HEK293T (cell line): ENCODE measurements at regions not wholly inside any gene's neighbourhood (a gene's known extent, or its start where the extent isn't known, plus 50 kb on each side); places are given as distances from the start of the nearest gene placed in this dataset.

Experiments used
- CTCF ChIA-PET: fragments of 350-600 bp; formaldehyde crosslinking; extraction: SDS; loops from one replicate; lab custom pipeline; 2021; ENCODE audit warnings: antibody characterized with exemption, inconsistent platforms; lab: Yijun Ruan, JAX
- POLR2A ChIA-PET: fragments of 350-600 bp; formaldehyde crosslinking; extraction: SDS; loops from one replicate; lab custom pipeline; 2020; ENCODE audit warnings: antibody characterized with exemption, inconsistent platforms; lab: Yijun Ruan, JAX
- DNase-seq: peaks from one replicate; pipeline ENCODE4 v3.0.0; 2012; ENCODE audit warnings: mixed read lengths; ENCODE audit errors: extremely low spot score
- ARNT ChIP-seq: fragments of 450-650 bp; IDR thresholded peaks from 2 replicates; pipeline ENCODE4 v1.6.1; 2017; ENCODE audit warnings: mild to moderate bottlenecking
- BHLHE40 ChIP-seq: fragments of 450-650 bp; IDR thresholded peaks from 2 replicates; pipeline ENCODE4 v1.6.1; 2016; ENCODE audit warnings: mild to moderate bottlenecking, moderate library complexity, borderline replicate concordance
- CTBP1 ChIP-seq: fragments of 450-650 bp; IDR thresholded peaks from 2 replicates; pipeline ENCODE4 v1.6.1; 2016; ENCODE audit warnings: borderline replicate concordance
- ELF4 ChIP-seq: fragments of 450-650 bp; IDR thresholded peaks from 2 replicates; pipeline ENCODE4 v1.6.1; 2017; ENCODE audit warnings: antibody characterized with exemption
- FOXA1 ChIP-seq: fragments of 450-650 bp; IDR thresholded peaks from 2 replicates; pipeline ENCODE4 v1.6.1; 2016; ENCODE audit warnings: mild to moderate bottlenecking
- FOXK2 ChIP-seq: fragments of 450-650 bp; IDR thresholded peaks from 2 replicates; pipeline ENCODE4 v1.6.1; 2016; ENCODE audit warnings: mild to moderate bottlenecking
- FOXM1 ChIP-seq: fragments of 450-650 bp; IDR thresholded peaks from 2 replicates; pipeline ENCODE4 v1.6.1; 2017; ENCODE audit warnings: mild to moderate bottlenecking, borderline replicate concordance
- HDGF ChIP-seq: fragments of 450-650 bp; IDR thresholded peaks from 2 replicates; pipeline ENCODE4 v1.6.1; 2017; ENCODE audit warnings: antibody characterized with exemption, borderline replicate concordance
- L3MBTL2 ChIP-seq: fragments of 450-650 bp; conservative IDR thresholded peaks from 2 replicates; pipeline ENCODE4 v1.6.1; 2016; ENCODE audit warnings: mild to moderate bottlenecking
- LEF1 ChIP-seq: fragments of 450-650 bp; IDR thresholded peaks from 2 replicates; pipeline ENCODE4 v1.6.1; 2017; ENCODE audit warnings: mild to moderate bottlenecking, borderline replicate concordance
- NFRKB ChIP-seq: fragments of 450-650 bp; IDR thresholded peaks from 2 replicates; pipeline ENCODE4 v1.6.1; 2016; ENCODE audit warnings: mild to moderate bottlenecking, moderate library complexity
- PKNOX1 ChIP-seq: fragments of 450-650 bp; IDR thresholded peaks from 2 replicates; pipeline ENCODE4 v1.6.1; 2016
- SP1 ChIP-seq: fragments of 450-650 bp; IDR thresholded peaks from 2 replicates; pipeline ENCODE4 v1.6.1; 2017
- SUZ12 ChIP-seq: fragments of 450-650 bp; IDR thresholded peaks from 2 replicates; pipeline ENCODE4 v1.6.1; 2016; ENCODE audit warnings: mild to moderate bottlenecking
- TARDBP ChIP-seq: fragments of 450-650 bp; IDR thresholded peaks from 2 replicates; pipeline ENCODE4 v1.6.1; 2016
- ZNF384 ChIP-seq: fragments of 450-650 bp; IDR thresholded peaks from 2 replicates; pipeline ENCODE4 v1.6.1; 2016

DNA sequence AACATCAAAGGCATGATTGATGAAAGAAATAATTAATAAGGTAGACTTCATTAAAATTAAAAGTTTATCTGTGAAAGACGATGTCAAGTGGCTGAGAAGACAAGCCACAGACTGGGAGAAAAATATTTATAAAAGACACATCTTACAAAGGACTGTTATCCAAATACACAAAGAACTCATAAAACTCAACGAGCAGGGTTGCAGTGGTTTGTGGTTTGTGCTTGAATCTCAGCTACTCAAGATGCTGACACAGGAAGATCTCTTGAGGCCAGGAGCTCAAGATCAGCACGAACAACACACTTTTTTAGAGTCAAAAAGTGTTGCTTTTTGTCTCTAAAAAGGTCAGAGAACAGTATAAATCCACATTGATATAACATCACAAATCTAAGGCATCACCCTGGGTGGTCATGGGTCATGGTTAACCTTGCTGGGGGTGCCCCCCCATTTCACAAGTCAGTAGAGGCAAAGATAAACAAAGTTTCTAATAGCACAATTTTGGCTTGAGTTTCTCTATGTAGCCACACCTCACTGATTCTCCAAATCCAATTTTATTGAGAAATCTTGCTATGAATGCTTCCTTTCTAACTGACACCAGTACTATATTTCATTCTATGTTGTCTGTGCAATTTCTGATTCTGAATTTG, 342.9 kb upstream of the RPS23 start:
- POLR2A ChIA-PET: no interaction called here
- TF ChIP-seq CTBP1: no peak
- no peak for DNase-seq

GRCh38 chr5:82619097-82619496, 340.9 kb upstream of the RPS23 start:
- no peak for DNase-seq
- ChIA-PET CTCF (no interaction called here), POLR2A (no interaction called here)
- TF ChIP-seq FOXA1 (no peak), ZNF384 (no peak), PKNOX1 (no peak), L3MBTL2 (no peak), SUZ12 (no peak), TARDBP (no peak), SP1 (no peak), ARNT (no peak), FOXM1 (no peak), BHLHE40 (no peak), HDGF (no peak), NFRKB (no peak), FOXK2 (no peak), CTBP1 (no peak), LEF1 (no peak)

More for the DNA sequence above, 342.9 kb upstream of the RPS23 start:
- CTCF ChIA-PET: no interaction called here

DNA sequence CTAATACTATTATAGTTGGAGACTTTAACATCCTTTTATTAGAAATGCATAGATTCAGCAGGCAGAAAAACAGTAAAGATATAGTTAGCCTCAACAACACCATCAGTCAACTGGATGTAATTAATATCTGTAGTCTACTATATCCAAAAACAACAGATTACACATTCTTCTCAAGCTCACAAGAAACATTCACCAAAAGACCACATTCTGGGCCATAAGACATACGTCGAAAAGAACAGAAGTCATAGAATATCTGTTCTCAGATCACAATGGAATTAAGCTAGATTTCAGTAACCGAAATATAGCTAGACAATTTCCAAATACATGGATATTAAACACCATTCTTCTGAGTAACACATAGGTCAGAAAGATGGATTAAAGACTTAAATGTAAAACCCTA, 336.6 kb upstream of the RPS23 start:
- ChIA-PET CTCF (no interaction called here), POLR2A (no interaction called here)
- no peak for DNase-seq
- TF ChIP-seq BHLHE40: no peak
- TF ChIP-seq TARDBP: no peak
- TF ChIP-seq ELF4: no peak

GRCh38 chr5:82613891-82614290, 335.7 kb upstream of the RPS23 start:
- no peak for DNase-seq
- ChIA-PET CTCF (no interaction called here), POLR2A (no interaction called here)
- TF ChIP-seq ZNF384: no peak
- TF ChIP-seq ELF4: no peak
- TF ChIP-seq L3MBTL2: no peak
- TF ChIP-seq SUZ12: no peak
- TF ChIP-seq BHLHE40: no peak
- TF ChIP-seq FOXM1: no peak
- no peak for TF ChIP-seq FOXK2
- TF ChIP-seq TARDBP: no peak
- no peak for TF ChIP-seq LEF1
- TF ChIP-seq CTBP1: no peak
- no peak for TF ChIP-seq HDGF

- DNase-seq: no peak
- TF ChIP-seq SP1: no peak
- TF ChIP-seq TARDBP: no peak
- no peak for TF ChIP-seq FOXM1
- no peak for TF ChIP-seq SUZ12
- no peak for TF ChIP-seq LEF1
- no peak for TF ChIP-seq NFRKB
- no peak for TF ChIP-seq L3MBTL2
- TF ChIP-seq ZNF384: no peak
- no peak for TF ChIP-seq ARNT
- no peak for TF ChIP-seq PKNOX1
- TF ChIP-seq FOXA1: no peak
- TF ChIP-seq FOXK2: no peak
- no peak for TF ChIP-seq CTBP1
- POLR2A ChIA-PET: no interaction called here
- CTCF ChIA-PET: no interaction called here
These were observed 332.5 kb upstream of the RPS23 start for GRCh38 chr5:82610686-82611085.

GRCh38 chr5:82605441-82605973, 327.4 kb upstream of the RPS23 start:
- TF ChIP-seq FOXA1: no peak
- no peak for TF ChIP-seq SUZ12
- no peak for TF ChIP-seq SP1
- TF ChIP-seq BHLHE40: no peak
- no peak for TF ChIP-seq ZNF384
- TF ChIP-seq ARNT: no peak
- no peak for TF ChIP-seq LEF1
- TF ChIP-seq CTBP1: no peak
- no peak for TF ChIP-seq L3MBTL2
- TF ChIP-seq FOXK2: no peak
- TF ChIP-seq NFRKB: no peak
- no peak for TF ChIP-seq ELF4
- no peak for TF ChIP-seq PKNOX1
- no peak for TF ChIP-seq FOXM1
- no peak for TF ChIP-seq HDGF
- no peak for TF ChIP-seq TARDBP
- DNase-seq: no peak
- POLR2A ChIA-PET: no interaction called here
- CTCF ChIA-PET: no interaction called here
